Gastroesophageal sphincter (tissue), 3 donors: ENCODE measurements at regions not wholly inside any gene's neighbourhood (a gene's known extent, or its start where the extent isn't known, plus 50 kb on each side); places are given as distances from the start of the nearest gene placed in this dataset.

Source experiments
- POLR2AphosphoS5 ChIP-seq: sonication (generic); formaldehyde crosslinking; IDR thresholded peaks from one replicate; pipeline ENCODE4 v1.6.1; 2017; ENCODE audit warnings: antibody characterized with exemption
- TF ChIP-seq, protein P1 (sequence below), 4 experiments: fragments of 200-600 bp in 2 of 4; fragments of 450-650 bp in 2 of 4; sonication (generic) in 1 of 4; IDR thresholded peaks; one replicate each; pipeline ENCODE4 v1.5.1; 2017 to 2019; ENCODE audit warnings: antibody characterized with exemption in 4 of 4, mild to moderate bottlenecking in 2 of 4, moderate library complexity in 2 of 4

DNA sequence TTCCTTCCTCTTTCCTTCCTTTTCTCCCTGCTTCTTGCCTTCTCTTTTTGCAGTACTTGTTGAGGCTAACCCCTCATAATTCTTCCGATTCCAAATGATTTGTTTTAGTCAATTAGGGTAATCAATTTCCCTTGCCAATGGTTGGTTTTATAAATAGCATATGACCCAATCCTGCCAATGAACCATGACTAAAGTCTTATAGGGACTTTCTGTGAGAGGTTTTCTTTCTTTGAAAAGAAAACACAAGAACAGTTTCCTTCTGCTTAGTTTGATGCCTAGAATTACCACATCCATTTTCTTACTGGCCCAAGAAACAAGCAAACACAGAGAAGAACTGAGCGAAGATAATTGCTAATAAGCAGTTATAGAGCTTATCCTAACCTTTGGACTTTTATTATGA is 292.5 kb upstream of the SATB1 start:
- TF ChIP-seq, protein P1, sequence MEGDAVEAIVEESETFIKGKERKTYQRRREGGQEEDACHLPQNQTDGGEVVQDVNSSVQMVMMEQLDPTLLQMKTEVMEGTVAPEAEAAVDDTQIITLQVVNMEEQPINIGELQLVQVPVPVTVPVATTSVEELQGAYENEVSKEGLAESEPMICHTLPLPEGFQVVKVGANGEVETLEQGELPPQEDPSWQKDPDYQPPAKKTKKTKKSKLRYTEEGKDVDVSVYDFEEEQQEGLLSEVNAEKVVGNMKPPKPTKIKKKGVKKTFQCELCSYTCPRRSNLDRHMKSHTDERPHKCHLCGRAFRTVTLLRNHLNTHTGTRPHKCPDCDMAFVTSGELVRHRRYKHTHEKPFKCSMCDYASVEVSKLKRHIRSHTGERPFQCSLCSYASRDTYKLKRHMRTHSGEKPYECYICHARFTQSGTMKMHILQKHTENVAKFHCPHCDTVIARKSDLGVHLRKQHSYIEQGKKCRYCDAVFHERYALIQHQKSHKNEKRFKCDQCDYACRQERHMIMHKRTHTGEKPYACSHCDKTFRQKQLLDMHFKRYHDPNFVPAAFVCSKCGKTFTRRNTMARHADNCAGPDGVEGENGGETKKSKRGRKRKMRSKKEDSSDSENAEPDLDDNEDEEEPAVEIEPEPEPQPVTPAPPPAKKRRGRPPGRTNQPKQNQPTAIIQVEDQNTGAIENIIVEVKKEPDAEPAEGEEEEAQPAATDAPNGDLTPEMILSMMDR (IDR thresholded peaks at IDR 0.05) = no peak
- TF ChIP-seq POLR2AphosphoS5 = no peak
